ENCODE measurements at regions not wholly inside any gene's neighbourhood (a gene's known extent, or its start where the extent isn't known, plus 50 kb on each side); places are given as distances from the start of the nearest gene placed in this dataset.
A peak's percentile ranks its signal among the peaks of the same experiment; 100 is the strongest.

- Histone ChIP-seq H3K27me3 (ENCODE audit: control insufficient read depth in 2 of 2, insufficient read depth in 2 of 2, low read length in 2 of 2) (no peaks in the 10 kb centered on the region), H2AFZ (ENCODE audit: insufficient read depth, low read depth, low read length, poor library complexity, severe bottlenecking) (peak overlapping the region; percentile 12), H3K36me3 (replicated peaks in 1 of 2; ENCODE audit: control insufficient read depth in 1 of 2, insufficient read depth in 2 of 2, low read length in 2 of 2) (no peaks in the 10 kb centered on the region), H4K20me1 (ENCODE audit: insufficient read depth, low read length) (no peaks in the 10 kb centered on the region), H3K9me3 (replicated peaks in 1 of 2; ENCODE audit: control insufficient read depth in 1 of 2, insufficient read depth in 1 of 2, low read length in 2 of 2) (no peaks in the 10 kb centered on the region), H3K4me2 (replicated peaks; ENCODE audit: extremely low read depth, low read length, poor library complexity, severe bottlenecking) (no peak overlapping the region), H3K4me3 (replicated peaks in 1 of 3; ENCODE audit: low read depth in 2 of 3, low read length in 3 of 3) (no peak overlapping the region), H3K27ac (ENCODE audit: low read depth in 1 of 2, low read length in 2 of 2) (no peak overlapping the region), H3K9ac (ENCODE audit: insufficient read depth, low read length, poor library complexity, severe bottlenecking) (no peak overlapping the region), H3K79me2 (ENCODE audit: insufficient read depth, low read length) (no peaks in the 10 kb centered on the region), H3K4me1 (ENCODE audit: control insufficient read depth in 1 of 2, insufficient read depth in 2 of 2, low read length in 2 of 2) (no peaks in the 10 kb centered on the region)
- DNase-seq, result no peak
- WGBS (ENCODE audit: insufficient coverage), result 100% methylated on average over 1 of the region's 5 CpGs
- intact Hi-C loops (cut with micrococcal nuclease), result no loop called here
- H3K27me3 Mint-ChIP-seq (ENCODE audit: low read depth in 3 of 3), result peaks cover 0 to 1% (median under 1%) of the 10 kb centered on the region in 3 donors
- no peak overlapping the region for H3K27ac Mint-ChIP-seq
- no peaks in the 10 kb centered on the region for H3K36me3 Mint-ChIP-seq
- H3K9me3 Mint-ChIP-seq, result peaks cover 0 to 2% (median 0%) of the 10 kb centered on the region in 7 donors
- TF ChIP-seq CTCF (IDR thresholded peaks at IDR 0.05), result peak; percentile 26
- H3K4me1 Mint-ChIP-seq, result peaks cover 2% of the 10 kb centered on the region
- H3K4me3 Mint-ChIP-seq, result no peak overlapping the region
These were observed 76.3 kb downstream of the MZT1 start for GRCh38 chr13:72651144-72651543.

GRCh38 chr13:72650051-72650700 is 77.3 kb downstream of the MZT1 start:
- no peaks in the 10 kb centered on the region for H3K4me1 ChIP-seq (ENCODE audit: control insufficient read depth in 1 of 2, insufficient read depth in 2 of 2, low read length in 2 of 2)
- H4K20me1 ChIP-seq (ENCODE audit: insufficient read depth, low read length), result no peaks in the 10 kb centered on the region
- no peaks in the 10 kb centered on the region for H3K36me3 ChIP-seq (replicated peaks in 1 of 2; ENCODE audit: control insufficient read depth in 1 of 2, insufficient read depth in 2 of 2, low read length in 2 of 2)
- Mint-ChIP-seq H3K9me3 (no peaks in the 10 kb centered on the region), H3K27me3 (ENCODE audit: low read depth in 3 of 3) (peaks cover 0 to 2% (median 1%) of the 10 kb centered on the region in 3 donors), H3K27ac (no peak overlapping the region), H3K4me1 (peaks cover 2% of the 10 kb centered on the region), H3K36me3 (no peaks in the 10 kb centered on the region), H3K4me3 (no peak overlapping the region)
- H3K4me2 ChIP-seq (replicated peaks; ENCODE audit: extremely low read depth, low read length, poor library complexity, severe bottlenecking), result no peak overlapping the region
- no peaks in the 10 kb centered on the region for H3K79me2 ChIP-seq (ENCODE audit: insufficient read depth, low read length)
- no peak for TF ChIP-seq CTCF (IDR thresholded peaks at IDR 0.05)
- H3K9me3 ChIP-seq (replicated peaks in 1 of 2; ENCODE audit: control insufficient read depth in 1 of 2, insufficient read depth in 1 of 2, low read length in 2 of 2), result no peaks in the 10 kb centered on the region
- no peak for DNase-seq
- H3K27me3 ChIP-seq (ENCODE audit: control insufficient read depth in 2 of 2, insufficient read depth in 2 of 2, low read length in 2 of 2), result no peaks in the 10 kb centered on the region
- no peak overlapping the region for H3K4me3 ChIP-seq (replicated peaks in 1 of 3; ENCODE audit: low read depth in 2 of 3, low read length in 3 of 3)
- no peak overlapping the region for H3K9ac ChIP-seq (ENCODE audit: insufficient read depth, low read length, poor library complexity, severe bottlenecking)
- no peak overlapping the region for H3K27ac ChIP-seq (ENCODE audit: low read depth in 1 of 2, low read length in 2 of 2)
- no peak overlapping the region for H2AFZ ChIP-seq (ENCODE audit: insufficient read depth, low read depth, low read length, poor library complexity, severe bottlenecking)
- intact Hi-C loops (cut with micrococcal nuclease), result no loop called here
- no CpG with 5 or more reads among the region's 5 CpGs for WGBS (ENCODE audit: insufficient coverage)

Measured in CD14-positive monocyte (primary cell).